Upper lobe of left lung (tissue), 4 donors: ENCODE measurements at regions not wholly inside any gene's neighbourhood (a gene's known extent, or its start where the extent isn't known, plus 50 kb on each side); places are given as distances from the start of the nearest gene placed in this dataset.

ENCODE experiments used
- EP300 ChIP-seq, 4 donors: sonication (generic); formaldehyde crosslinking; IDR thresholded peaks; one replicate each; pipeline ENCODE4 v1.5.1; 2017; ENCODE audit warnings: antibody characterized with exemption in 4 of 4, control low read depth in 2 of 4
- POLR2AphosphoS5 ChIP-seq, 2 donors: sonication (generic); formaldehyde crosslinking; IDR thresholded peaks; one replicate each; pipeline ENCODE4 v1.5.1; 2017; ENCODE audit warnings: antibody characterized with exemption in 2 of 2
- TF ChIP-seq, protein P1 (sequence below), 6 experiments: fragments of 450-650 bp in 4 of 6; fragments of 200-600 bp in 2 of 6; sonication (generic) in 2 of 6; IDR thresholded peaks; one replicate each; pipeline ENCODE4 v1.5.1; 2016 to 2019; ENCODE audit warnings: antibody characterized with exemption in 6 of 6

DNA sequence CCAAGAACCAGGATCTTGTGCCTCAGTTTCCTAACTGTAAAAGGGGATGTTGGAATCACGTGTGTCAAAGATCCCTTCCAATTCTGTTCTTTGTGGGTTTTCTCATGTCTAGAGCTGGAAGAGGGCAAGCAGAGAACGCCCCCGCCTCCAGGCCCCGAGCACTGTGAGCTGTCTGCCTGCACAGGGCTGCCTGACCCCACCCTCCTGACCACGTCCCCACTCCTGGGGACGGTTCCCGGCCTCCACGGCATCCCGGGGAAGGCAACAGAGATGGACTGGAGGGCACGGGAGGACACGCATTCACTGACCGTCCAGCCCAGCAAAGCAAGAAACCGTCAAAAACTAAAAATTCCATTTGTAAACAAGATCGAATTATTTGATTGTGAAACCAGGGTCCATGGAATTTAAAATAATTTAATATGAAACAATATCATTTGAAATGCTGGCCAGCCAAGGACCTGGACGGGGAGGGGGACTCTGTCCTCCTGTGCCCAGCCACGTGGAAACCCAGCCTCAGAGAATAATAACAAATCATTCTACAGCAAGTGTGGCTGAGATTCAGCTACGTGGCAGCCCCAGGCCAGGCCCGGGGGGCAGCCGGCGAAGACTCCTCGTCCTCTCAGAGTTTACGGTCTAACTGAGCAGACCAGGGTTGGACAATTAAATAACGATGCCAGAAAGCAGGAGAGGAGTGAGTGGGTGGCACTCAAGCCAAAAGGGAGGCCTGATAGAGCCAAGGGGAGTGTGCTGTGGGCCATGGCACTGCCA is 87.3 kb upstream of the DIO3 start:
- TF ChIP-seq, protein P1, sequence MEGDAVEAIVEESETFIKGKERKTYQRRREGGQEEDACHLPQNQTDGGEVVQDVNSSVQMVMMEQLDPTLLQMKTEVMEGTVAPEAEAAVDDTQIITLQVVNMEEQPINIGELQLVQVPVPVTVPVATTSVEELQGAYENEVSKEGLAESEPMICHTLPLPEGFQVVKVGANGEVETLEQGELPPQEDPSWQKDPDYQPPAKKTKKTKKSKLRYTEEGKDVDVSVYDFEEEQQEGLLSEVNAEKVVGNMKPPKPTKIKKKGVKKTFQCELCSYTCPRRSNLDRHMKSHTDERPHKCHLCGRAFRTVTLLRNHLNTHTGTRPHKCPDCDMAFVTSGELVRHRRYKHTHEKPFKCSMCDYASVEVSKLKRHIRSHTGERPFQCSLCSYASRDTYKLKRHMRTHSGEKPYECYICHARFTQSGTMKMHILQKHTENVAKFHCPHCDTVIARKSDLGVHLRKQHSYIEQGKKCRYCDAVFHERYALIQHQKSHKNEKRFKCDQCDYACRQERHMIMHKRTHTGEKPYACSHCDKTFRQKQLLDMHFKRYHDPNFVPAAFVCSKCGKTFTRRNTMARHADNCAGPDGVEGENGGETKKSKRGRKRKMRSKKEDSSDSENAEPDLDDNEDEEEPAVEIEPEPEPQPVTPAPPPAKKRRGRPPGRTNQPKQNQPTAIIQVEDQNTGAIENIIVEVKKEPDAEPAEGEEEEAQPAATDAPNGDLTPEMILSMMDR (IDR thresholded peaks at IDR 0.05): no peak
- no peak for TF ChIP-seq POLR2AphosphoS5 (IDR thresholded peaks at IDR 0.05)
- TF ChIP-seq EP300 (IDR thresholded peaks at IDR 0.05): no peak
